Liver (tissue), 8 donors: ENCODE measurements at regions not wholly inside any gene's neighbourhood (a gene's known extent, or its start where the extent isn't known, plus 50 kb on each side); places are given as distances from the start of the nearest gene placed in this dataset.

ENCODE experiments used
- DNase-seq: peaks from one replicate; pipeline ENCODE4 v3.0.0-alpha.2; 2017; ENCODE audit warnings: low spot score
- H3K27ac ChIP-seq, 2 donors: one replicate each; pipeline ENCODE4 v1.7.0; 2013; ENCODE audit warnings: inconsistent platforms in 2 of 2, low read length in 2 of 2, control low read depth in 1 of 2, low read depth in 1 of 2, mild to moderate bottlenecking in 1 of 2
- H3K27me3 ChIP-seq, 4 donors: one replicate each; pipeline versions ENCODE4 v1.6.1 to v1.7.0; 2013; ENCODE audit warnings: low read length in 3 of 4, inconsistent platforms in 1 of 4, mild to moderate bottlenecking in 1 of 4, moderate library complexity in 1 of 4; ENCODE audit not compliant: control insufficient read depth in 4 of 4, insufficient read depth in 4 of 4
- H3K36me3 ChIP-seq, 4 donors: one replicate each; pipeline versions ENCODE4 v1.6.1 to v1.7.0; 2013; ENCODE audit warnings: low read length in 3 of 4, mild to moderate bottlenecking in 3 of 4, low read depth in 1 of 4, moderate library complexity in 1 of 4; ENCODE audit not compliant: control insufficient read depth in 4 of 4, insufficient read depth in 3 of 4
- H3K4me1 ChIP-seq, 4 donors: one replicate each; pipeline versions ENCODE4 v1.6.1 to v1.7.0; 2013; ENCODE audit warnings: low read length in 3 of 4, mild to moderate bottlenecking in 3 of 4, moderate library complexity in 1 of 4; ENCODE audit not compliant: control insufficient read depth in 4 of 4, insufficient read depth in 4 of 4
- H3K4me3 ChIP-seq, 3 donors: one replicate each; pipeline versions ENCODE4 v1.6.1 to v1.7.0; 2013; ENCODE audit warnings: low read length in 3 of 3, control low read depth in 1 of 3, low read depth in 1 of 3, mild to moderate bottlenecking in 1 of 3
- H3K9ac ChIP-seq, 2 donors: one replicate each; pipeline ENCODE4 v1.7.0; 2013; ENCODE audit warnings: low read length in 2 of 2, mild to moderate bottlenecking in 2 of 2, moderate library complexity in 2 of 2, control low read depth in 1 of 2, low read depth in 1 of 2
- H3K9me3 ChIP-seq, 4 donors: one replicate each; pipeline versions ENCODE4 v1.6.1 to v1.7.0; 2013; ENCODE audit warnings: low read length in 3 of 4; ENCODE audit not compliant: control insufficient read depth in 4 of 4
- ATF3 ChIP-seq: IDR thresholded peaks from 2 replicates; pipeline ENCODE4 v1.6.1; 2016; ENCODE audit warnings: antibody characterized with exemption
- CTCF ChIP-seq: fragments of 150-350 bp; IDR thresholded peaks from 2 replicates; pipeline ENCODE4 v1.5.1; 2017; ENCODE audit warnings: improper control_type of control experiment, low read depth, low read length; ENCODE audit not compliant: missing input control
- EGR1 ChIP-seq, 2 donors: IDR thresholded peaks; 2 replicates each; pipeline ENCODE4 v1.6.1; 2016 to 2018; ENCODE audit warnings: antibody characterized with exemption in 2 of 2, low read depth in 2 of 2
- FOXA2 ChIP-seq: IDR thresholded peaks from 2 replicates; pipeline ENCODE4 v1.6.1; 2016; ENCODE audit warnings: antibody characterized with exemption
- GABPA ChIP-seq, 2 donors: IDR thresholded peaks in 1 of 2; conservative IDR thresholded peaks in 1 of 2; 2 replicates each; pipeline ENCODE4 v1.6.1; 2016; ENCODE audit warnings: antibody characterized with exemption in 2 of 2, mild to moderate bottlenecking in 1 of 2, moderate library complexity in 1 of 2
- HNF4A ChIP-seq, 2 donors: conservative IDR thresholded peaks; 2 replicates each; pipeline ENCODE4 v1.6.1; 2016; ENCODE audit warnings: antibody characterized with exemption in 2 of 2, mild to moderate bottlenecking in 2 of 2
- HNF4G ChIP-seq: IDR thresholded peaks from 2 replicates; pipeline ENCODE4 v1.6.1; 2016; ENCODE audit warnings: antibody characterized with exemption
- JUND ChIP-seq, 2 donors: IDR thresholded peaks; 2 replicates each; pipeline ENCODE4 v1.6.1; 2016; ENCODE audit warnings: antibody characterized with exemption in 2 of 2
- MAX ChIP-seq: IDR thresholded peaks from 2 replicates; pipeline ENCODE4 v1.6.1; 2016; ENCODE audit warnings: antibody characterized with exemption
- NR2F2 ChIP-seq: IDR thresholded peaks from 2 replicates; pipeline ENCODE4 v1.6.1; 2016; ENCODE audit warnings: antibody characterized with exemption
- RAD21 ChIP-seq, 2 donors: IDR thresholded peaks; 2 replicates each; pipeline ENCODE4 v1.6.1; 2016; ENCODE audit warnings: antibody characterized with exemption in 2 of 2, mild to moderate bottlenecking in 2 of 2
- REST ChIP-seq: IDR thresholded peaks from 2 replicates; pipeline ENCODE4 v1.6.1; 2016; ENCODE audit warnings: antibody characterized with exemption, mild to moderate bottlenecking
- RXRA ChIP-seq, 2 donors: IDR thresholded peaks; 2 replicates each; pipeline ENCODE4 v1.6.1; 2017 to 2018; ENCODE audit warnings: antibody characterized with exemption in 2 of 2, mild to moderate bottlenecking in 1 of 2
- SP1 ChIP-seq: IDR thresholded peaks from 2 replicates; pipeline ENCODE4 v1.6.1; 2018; ENCODE audit warnings: antibody characterized with exemption, mild to moderate bottlenecking
- YY1 ChIP-seq: IDR thresholded peaks from 2 replicates; pipeline ENCODE4 v1.6.1; 2016; ENCODE audit warnings: antibody characterized with exemption, mild to moderate bottlenecking
- ZBTB33 ChIP-seq: IDR thresholded peaks from 2 replicates; pipeline ENCODE4 v1.6.1; 2016; ENCODE audit warnings: antibody characterized with exemption
- WGBS: extraction: QIAGEN DNeasy Blood & Tissue Kit; methylation state at CpG from one replicate; pipeline ENCODE4 v1.1.7; 2013; 5-methylcytosine and 5-hydroxymethylcytosine counted together
- donor health status: healthy.
- donor health status: healthy.
- donor health status: healthy.
- donor health status: healthy.
- donor health status: healthy.

- 87% methylated on average over 6 of the region's 6 CpGs for WGBS
These were observed 438.7 kb upstream of the JARID2 start for GRCh38 chr6:14807130-14807529.

More at GRCh38 chr6:14807130-14807529, 438.7 kb upstream of the JARID2 start:
- Histone ChIP-seq H3K9me3 (no peaks in the 10 kb centered on the region), H3K27me3 (no peaks in the 10 kb centered on the region), H3K4me1 (peaks cover 0 to 6% (median 2%) of the 10 kb centered on the region in 4 donors), H3K9ac (no peak overlapping the region), H3K27ac (no peak overlapping the region), H3K4me3 (no peak overlapping the region), H3K36me3 (no peaks in the 10 kb centered on the region)
- no peak for DNase-seq
- TF ChIP-seq FOXA2 (no peak), NR2F2 (no peak), REST (no peak), YY1 (no peak), HNF4A (conservative IDR thresholded peaks at IDR 0.05) (no peak), SP1 (no peak), JUND (IDR thresholded peaks at IDR 0.05) (no peak), CTCF (no peak), ATF3 (no peak), GABPA (IDR thresholded peaks at IDR 0.05 in 1 of 2, conservative IDR thresholded peaks at IDR 0.05 in 1 of 2) (no peak), ZBTB33 (no peak), HNF4G (no peak), RXRA (IDR thresholded peaks at IDR 0.05) (no peak), MAX (no peak), RAD21 (IDR thresholded peaks at IDR 0.05) (no peak), EGR1 (IDR thresholded peaks at IDR 0.05; ENCODE audit: low read depth in 2 of 2) (no peak)
